HCT116 (cell line): ENCODE measurements at regions not wholly inside any gene's neighbourhood (a gene's known extent, or its start where the extent isn't known, plus 50 kb on each side); places are given as distances from the start of the nearest gene placed in this dataset.

Experiments
- EGR1 ChIP-seq: IDR thresholded peaks from 2 replicates; pipeline ENCODE4 v1.6.1; 2012; ENCODE audit warnings: low read depth
- EZH2 ChIP-seq: fragments of 200-600 bp; sonication (generic); IDR thresholded peaks from 2 replicates; pipeline ENCODE4 v1.6.1; 2017; ENCODE audit warnings: antibody characterized with exemption, mixed run types
- EZH2phosphoT487 ChIP-seq: fragments of 200-600 bp; IDR thresholded peaks from 2 replicates; pipeline ENCODE4 v1.6.1; 2018; ENCODE audit warnings: antibody characterized with exemption, borderline replicate concordance
- FOSL1 ChIP-seq: IDR thresholded peaks from 2 replicates; pipeline ENCODE4 v1.6.1; 2012; ENCODE audit warnings: low read depth
- POLR2A ChIP-seq: IDR thresholded peaks from 2 replicates; pipeline ENCODE4 v1.7.0; 2011; ENCODE audit warnings: borderline replicate concordance; ENCODE audit not compliant: insufficient read depth, insufficient read length; ENCODE audit errors: extremely low read depth
- RAD21 ChIP-seq: IDR thresholded peaks from 2 replicates; pipeline ENCODE4 v1.6.1; 2012; ENCODE audit warnings: low read depth, mild to moderate bottlenecking
- REST ChIP-seq: IDR thresholded peaks from 2 replicates; pipeline ENCODE4 v1.6.1; 2012; ENCODE audit warnings: low read depth
- SIN3A ChIP-seq: IDR thresholded peaks from 2 replicates; pipeline ENCODE4 v1.6.1; 2012; ENCODE audit warnings: low read depth
- SP1 ChIP-seq: IDR thresholded peaks from 2 replicates; pipeline ENCODE4 v1.6.1; 2012; ENCODE audit warnings: low read depth
- ZNF274 ChIP-seq: fragments of 200-500 bp; sonication (Bioruptor generic); IDR thresholded peaks from 2 replicates; pipeline ENCODE4 v1.6.1; 2014; ENCODE audit warnings: mild to moderate bottlenecking, low read depth, low read length, inconsistent platforms
- TF ChIP-seq, protein P1 (sequence below), 3 experiments: fragments of 200-600 bp in 1 of 3; sonication (generic) in 1 of 3; IDR thresholded peaks in 2 of 3; conservative IDR thresholded peaks in 1 of 3; 2 replicates each; pipeline ENCODE4 v1.5.1; 2012 to 2017; ENCODE audit warnings: low read depth in 2 of 3, low read length in 2 of 3, antibody characterized with exemption in 1 of 3, borderline replicate concordance in 1 of 3, control low read depth in 1 of 3, mild to moderate bottlenecking in 1 of 3, mixed read lengths in 1 of 3, mixed run types in 1 of 3, moderate library complexity in 1 of 3; ENCODE audit not compliant: insufficient read depth in 1 of 3
- TF ChIP-seq, protein P2 (sequence below): IDR thresholded peaks from 2 replicates; pipeline ENCODE4 v1.6.1; 2012

GRCh38 chr4:45345558-45345957 is 619.2 kb upstream of the GNPDA2 start:
- TF ChIP-seq, protein P1, sequence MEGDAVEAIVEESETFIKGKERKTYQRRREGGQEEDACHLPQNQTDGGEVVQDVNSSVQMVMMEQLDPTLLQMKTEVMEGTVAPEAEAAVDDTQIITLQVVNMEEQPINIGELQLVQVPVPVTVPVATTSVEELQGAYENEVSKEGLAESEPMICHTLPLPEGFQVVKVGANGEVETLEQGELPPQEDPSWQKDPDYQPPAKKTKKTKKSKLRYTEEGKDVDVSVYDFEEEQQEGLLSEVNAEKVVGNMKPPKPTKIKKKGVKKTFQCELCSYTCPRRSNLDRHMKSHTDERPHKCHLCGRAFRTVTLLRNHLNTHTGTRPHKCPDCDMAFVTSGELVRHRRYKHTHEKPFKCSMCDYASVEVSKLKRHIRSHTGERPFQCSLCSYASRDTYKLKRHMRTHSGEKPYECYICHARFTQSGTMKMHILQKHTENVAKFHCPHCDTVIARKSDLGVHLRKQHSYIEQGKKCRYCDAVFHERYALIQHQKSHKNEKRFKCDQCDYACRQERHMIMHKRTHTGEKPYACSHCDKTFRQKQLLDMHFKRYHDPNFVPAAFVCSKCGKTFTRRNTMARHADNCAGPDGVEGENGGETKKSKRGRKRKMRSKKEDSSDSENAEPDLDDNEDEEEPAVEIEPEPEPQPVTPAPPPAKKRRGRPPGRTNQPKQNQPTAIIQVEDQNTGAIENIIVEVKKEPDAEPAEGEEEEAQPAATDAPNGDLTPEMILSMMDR (IDR thresholded peaks at IDR 0.05 in 2 of 3, conservative IDR thresholded peaks at IDR 0.05 in 1 of 3; ENCODE audit: borderline replicate concordance in 1 of 3, insufficient read depth in 1 of 3, low read depth in 2 of 3, low read length in 2 of 3): no peak
- no peak for TF ChIP-seq EZH2
- TF ChIP-seq SIN3A: no peak
- TF ChIP-seq REST: no peak
- TF ChIP-seq, protein P2, sequence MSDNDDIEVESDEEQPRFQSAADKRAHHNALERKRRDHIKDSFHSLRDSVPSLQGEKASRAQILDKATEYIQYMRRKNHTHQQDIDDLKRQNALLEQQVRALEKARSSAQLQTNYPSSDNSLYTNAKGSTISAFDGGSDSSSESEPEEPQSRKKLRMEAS: no peak
- no peak for TF ChIP-seq RAD21
- TF ChIP-seq ZNF274: no peak
- no peak for TF ChIP-seq POLR2A
- no peak for TF ChIP-seq SP1
- TF ChIP-seq FOSL1: no peak
- TF ChIP-seq EZH2phosphoT487: no peak
- no peak for TF ChIP-seq EGR1
